ENCODE measurements at regions not wholly inside any gene's neighbourhood (a gene's known extent, or its start where the extent isn't known, plus 50 kb on each side); places are given as distances from the start of the nearest gene placed in this dataset.
"Not testable (repeated sequence)": the region's sequence is repeated elsewhere in the genome, so short reads cannot be mapped to it uniquely, and the experiment has no call there.

- no peak for DNase-seq
Measured at GRCh38 chr6:103504501-103505154, 1355.1 kb downstream of the HACE1 start.

- not testable (repeated sequence) for DNase-seq
Measured at GRCh38 chr6:103496588-103496987, 1363.1 kb downstream of the HACE1 start.

GRCh38 chr6:103456652-103457051, 1403.1 kb downstream of the HACE1 start:
- no peak for DNase-seq

GRCh38 chr6:103455275-103455674, 1404.4 kb downstream of the HACE1 start:
- DNase-seq = no peak

GRCh38 chr6:103409475-103409874, 1450.2 kb downstream of the HACE1 start:
- no peak for DNase-seq

- no peak for DNase-seq
Measured at GRCh38 chr6:103405321-103405720, 1454.4 kb downstream of the HACE1 start.

- no peak for DNase-seq
Measured at GRCh38 chr6:103404799-103405198, 1454.9 kb downstream of the HACE1 start.

GRCh38 chr6:103396768-103397167, 1463.0 kb downstream of the HACE1 start:
- DNase-seq = no peak

GRCh38 chr6:103379272-103379671, 1480.4 kb downstream of the HACE1 start:
- no peak for DNase-seq

GRCh38 chr6:103367212-103367611, 1492.5 kb downstream of the HACE1 start:
- DNase-seq = no peak

GRCh38 chr6:103356531-103356930, 1503.2 kb downstream of the HACE1 start:
- DNase-seq = no peak

- no peak for DNase-seq
Measured at GRCh38 chr6:103344554-103345163, 1515.1 kb downstream of the HACE1 start.

- no peak for DNase-seq
Measured at GRCh38 chr6:103335412-103335811, 1524.3 kb downstream of the HACE1 start.

- DNase-seq = no peak
Measured at GRCh38 chr6:103326760-103327757, 1532.7 kb downstream of the HACE1 start.

- DNase-seq = no peak
Measured at GRCh38 chr6:103313432-103313831, 1546.3 kb downstream of the HACE1 start.

GRCh38 chr6:103294376-103294775, 1565.3 kb downstream of the HACE1 start:
- DNase-seq = not testable (repeated sequence)

GRCh38 chr6:103284835-103285234, 1574.9 kb downstream of the HACE1 start:
- no peak for DNase-seq

- DNase-seq = no peak
Measured at GRCh38 chr6:103280417-103280816, 1579.3 kb downstream of the HACE1 start.

- DNase-seq = no peak
Measured at GRCh38 chr6:103277936-103278335, 1581.8 kb downstream of the HACE1 start.

- DNase-seq = no peak
Measured at GRCh38 chr6:103273048-103273447, 1586.7 kb downstream of the HACE1 start.

- no peak for DNase-seq
Measured at GRCh38 chr6:103269581-103269980, 1590.1 kb downstream of the HACE1 start.

- no peak for DNase-seq
Measured at GRCh38 chr6:103268335-103268734, 1591.4 kb downstream of the HACE1 start.

- DNase-seq = no peak
Measured at GRCh38 chr6:103264020-103264419, 1595.7 kb downstream of the HACE1 start.

GRCh38 chr6:103255132-103255531, 1604.6 kb downstream of the HACE1 start:
- no peak for DNase-seq

Data from stimulated activated CD4-positive, alpha-beta T cell treated with anti-CD3 and anti-CD28 coated beads, Interleukin-15, amount 100 ng/mL, for 24 hours (primary cell).